ENCODE measurements at regions not wholly inside any gene's neighbourhood (a gene's known extent, or its start where the extent isn't known, plus 50 kb on each side); places are given as distances from the start of the nearest gene placed in this dataset.

GRCh38 chr2:17429130-17429529 is 89.1 kb downstream of the RAD51AP2 start:
- Histone ChIP-seq H3K9me2 (replicated peaks; ENCODE audit: insufficient read depth, low read length) (no peaks in the 10 kb centered on the region), H3K4me3 (ENCODE audit: low read length) (no peak overlapping the region), H4K20me1 (ENCODE audit: insufficient read depth, low read depth, low read length) (no peaks in the 10 kb centered on the region), H3K9me3 (ENCODE audit: low read length) (no peaks in the 10 kb centered on the region), H3K36me3 (ENCODE audit: insufficient read depth, low read length) (no peaks in the 10 kb centered on the region), H3K9ac (ENCODE audit: low read length) (no peak overlapping the region), H3K79me2 (ENCODE audit: low read length) (no peaks in the 10 kb centered on the region), H3K27me3 (ENCODE audit: low read length) (no peaks in the 10 kb centered on the region), H2AFZ (ENCODE audit: low read length) (no peak overlapping the region), H3K27ac (ENCODE audit: low read length) (no peak overlapping the region), H3K4me1 (ENCODE audit: low read length) (no peaks in the 10 kb centered on the region), H3K4me2 (ENCODE audit: low read depth, low read length, poor library complexity, severe bottlenecking) (no peak overlapping the region)
- DNase-seq, result no peak

GRCh38 chr2:17427401-17427800 is 90.8 kb downstream of the RAD51AP2 start:
- Histone ChIP-seq H3K9me2 (replicated peaks; ENCODE audit: insufficient read depth, low read length) (no peaks in the 10 kb centered on the region), H2AFZ (ENCODE audit: low read length) (no peak overlapping the region), H4K20me1 (ENCODE audit: insufficient read depth, low read depth, low read length) (no peaks in the 10 kb centered on the region), H3K27me3 (ENCODE audit: low read length) (no peaks in the 10 kb centered on the region), H3K36me3 (ENCODE audit: insufficient read depth, low read length) (no peaks in the 10 kb centered on the region), H3K4me2 (ENCODE audit: low read depth, low read length, poor library complexity, severe bottlenecking) (no peak overlapping the region), H3K4me3 (ENCODE audit: low read length) (no peak overlapping the region), H3K9ac (ENCODE audit: low read length) (no peak overlapping the region), H3K79me2 (ENCODE audit: low read length) (no peaks in the 10 kb centered on the region), H3K9me3 (ENCODE audit: low read length) (no peaks in the 10 kb centered on the region), H3K27ac (ENCODE audit: low read length) (no peak overlapping the region), H3K4me1 (ENCODE audit: low read length) (no peaks in the 10 kb centered on the region)
- DNase-seq, result no peak

- Histone ChIP-seq H3K27me3 (ENCODE audit: low read length) (no peaks in the 10 kb centered on the region), H3K4me1 (ENCODE audit: low read length) (no peaks in the 10 kb centered on the region), H3K27ac (ENCODE audit: low read length) (no peak overlapping the region), H3K4me2 (ENCODE audit: low read depth, low read length, poor library complexity, severe bottlenecking) (no peak overlapping the region), H3K36me3 (ENCODE audit: insufficient read depth, low read length) (no peaks in the 10 kb centered on the region), H3K79me2 (ENCODE audit: low read length) (no peaks in the 10 kb centered on the region), H3K9ac (ENCODE audit: low read length) (no peak overlapping the region), H4K20me1 (ENCODE audit: insufficient read depth, low read depth, low read length) (no peaks in the 10 kb centered on the region), H2AFZ (ENCODE audit: low read length) (no peak overlapping the region), H3K9me3 (ENCODE audit: low read length) (no peaks in the 10 kb centered on the region), H3K4me3 (ENCODE audit: low read length) (no peak overlapping the region), H3K9me2 (replicated peaks; ENCODE audit: insufficient read depth, low read length) (no peaks in the 10 kb centered on the region)
- DNase-seq, result no peak
Measured at GRCh38 chr2:17426743-17427142, 91.5 kb downstream of the RAD51AP2 start.

- Histone ChIP-seq H3K9me2 (replicated peaks; ENCODE audit: insufficient read depth, low read length) (no peaks in the 10 kb centered on the region), H3K27ac (ENCODE audit: low read length) (no peak overlapping the region), H3K79me2 (ENCODE audit: low read length) (no peaks in the 10 kb centered on the region), H3K9ac (ENCODE audit: low read length) (no peak overlapping the region), H2AFZ (ENCODE audit: low read length) (no peak overlapping the region), H3K27me3 (ENCODE audit: low read length) (no peaks in the 10 kb centered on the region), H3K4me2 (ENCODE audit: low read depth, low read length, poor library complexity, severe bottlenecking) (no peak overlapping the region), H4K20me1 (ENCODE audit: insufficient read depth, low read depth, low read length) (no peaks in the 10 kb centered on the region), H3K4me3 (ENCODE audit: low read length) (no peak overlapping the region), H3K4me1 (ENCODE audit: low read length) (no peaks in the 10 kb centered on the region), H3K9me3 (ENCODE audit: low read length) (no peaks in the 10 kb centered on the region), H3K36me3 (ENCODE audit: insufficient read depth, low read length) (no peaks in the 10 kb centered on the region)
- DNase-seq, result no peak
Measured at GRCh38 chr2:17422061-17422460, 96.2 kb downstream of the RAD51AP2 start.

GRCh38 chr2:17416884-17417391 is 101.3 kb downstream of the RAD51AP2 start:
- DNase-seq, result no peak

GRCh38 chr2:17413036-17413435 is 105.2 kb downstream of the RAD51AP2 start:
- no peak overlapping the region for H3K4me3 ChIP-seq (ENCODE audit: low read length)
- H3K36me3 ChIP-seq (ENCODE audit: insufficient read depth, low read length), result no peaks in the 10 kb centered on the region
- no peak overlapping the region for H3K4me2 ChIP-seq (ENCODE audit: low read depth, low read length, poor library complexity, severe bottlenecking)
- no peaks in the 10 kb centered on the region for H3K79me2 ChIP-seq (ENCODE audit: low read length)
- H2AFZ ChIP-seq (ENCODE audit: low read length), result no peak overlapping the region
- no peaks in the 10 kb centered on the region for H3K9me3 ChIP-seq (ENCODE audit: low read length)
- no peak overlapping the region for H3K27ac ChIP-seq (ENCODE audit: low read length)
- no peaks in the 10 kb centered on the region for H3K27me3 ChIP-seq (ENCODE audit: low read length)
- H3K9me2 ChIP-seq (replicated peaks; ENCODE audit: insufficient read depth, low read length), result no peaks in the 10 kb centered on the region
- no peaks in the 10 kb centered on the region for H4K20me1 ChIP-seq (ENCODE audit: insufficient read depth, low read depth, low read length)
- no peak for DNase-seq
- H3K9ac ChIP-seq (ENCODE audit: low read length), result no peak overlapping the region
- no peaks in the 10 kb centered on the region for H3K4me1 ChIP-seq (ENCODE audit: low read length)

More at GRCh38 chr2:17416884-17417391, 101.3 kb downstream of the RAD51AP2 start:
- Histone ChIP-seq H3K36me3 (ENCODE audit: insufficient read depth, low read length) (no peaks in the 10 kb centered on the region), H3K4me1 (ENCODE audit: low read length) (no peaks in the 10 kb centered on the region), H3K9me2 (replicated peaks; ENCODE audit: insufficient read depth, low read length) (no peaks in the 10 kb centered on the region), H3K4me3 (ENCODE audit: low read length) (no peak overlapping the region), H3K79me2 (ENCODE audit: low read length) (no peaks in the 10 kb centered on the region), H3K4me2 (ENCODE audit: low read depth, low read length, poor library complexity, severe bottlenecking) (no peak overlapping the region), H2AFZ (ENCODE audit: low read length) (no peak overlapping the region), H3K9me3 (ENCODE audit: low read length) (no peaks in the 10 kb centered on the region), H3K9ac (ENCODE audit: low read length) (no peak overlapping the region), H4K20me1 (ENCODE audit: insufficient read depth, low read depth, low read length) (no peaks in the 10 kb centered on the region), H3K27me3 (ENCODE audit: low read length) (no peaks in the 10 kb centered on the region), H3K27ac (ENCODE audit: low read length) (no peak overlapping the region)

GRCh38 chr2:17401096-17401495 is 117.1 kb downstream of the RAD51AP2 start:
- Histone ChIP-seq H3K4me1 (ENCODE audit: low read length) (no peaks in the 10 kb centered on the region), H3K27ac (ENCODE audit: low read length) (no peak overlapping the region), H3K4me3 (ENCODE audit: low read length) (no peak overlapping the region), H3K79me2 (ENCODE audit: low read length) (no peaks in the 10 kb centered on the region), H3K9me2 (replicated peaks; ENCODE audit: insufficient read depth, low read length) (no peaks in the 10 kb centered on the region), H3K4me2 (ENCODE audit: low read depth, low read length, poor library complexity, severe bottlenecking) (no peak overlapping the region), H3K36me3 (ENCODE audit: insufficient read depth, low read length) (no peaks in the 10 kb centered on the region), H3K27me3 (ENCODE audit: low read length) (no peaks in the 10 kb centered on the region), H3K9ac (ENCODE audit: low read length) (no peak overlapping the region), H3K9me3 (ENCODE audit: low read length) (peaks cover 4% of the 10 kb centered on the region; the same call in 1 of the 2 replicates), H4K20me1 (ENCODE audit: insufficient read depth, low read depth, low read length) (no peaks in the 10 kb centered on the region), H2AFZ (ENCODE audit: low read length) (no peak overlapping the region)
- no peak for DNase-seq

GRCh38 chr2:17398770-17399169 is 119.5 kb downstream of the RAD51AP2 start:
- Histone ChIP-seq H3K27ac (ENCODE audit: low read length) (no peak overlapping the region), H3K4me3 (ENCODE audit: low read length) (no peak overlapping the region), H3K4me1 (ENCODE audit: low read length) (no peaks in the 10 kb centered on the region), H2AFZ (ENCODE audit: low read length) (no peak overlapping the region), H3K9ac (ENCODE audit: low read length) (no peak overlapping the region), H3K9me3 (ENCODE audit: low read length) (peaks cover 4% of the 10 kb centered on the region; the same call in 1 of the 2 replicates), H3K4me2 (ENCODE audit: low read depth, low read length, poor library complexity, severe bottlenecking) (no peak overlapping the region), H3K36me3 (ENCODE audit: insufficient read depth, low read length) (no peaks in the 10 kb centered on the region), H3K9me2 (replicated peaks; ENCODE audit: insufficient read depth, low read length) (no peaks in the 10 kb centered on the region), H3K27me3 (ENCODE audit: low read length) (no peaks in the 10 kb centered on the region), H4K20me1 (ENCODE audit: insufficient read depth, low read depth, low read length) (no peaks in the 10 kb centered on the region), H3K79me2 (ENCODE audit: low read length) (no peaks in the 10 kb centered on the region)
- DNase-seq, result no peak

- Histone ChIP-seq H3K27ac (ENCODE audit: low read length) (no peak overlapping the region), H2AFZ (ENCODE audit: low read length) (no peak overlapping the region), H3K4me1 (ENCODE audit: low read length) (no peaks in the 10 kb centered on the region), H3K4me3 (ENCODE audit: low read length) (no peak overlapping the region), H4K20me1 (ENCODE audit: insufficient read depth, low read depth, low read length) (no peaks in the 10 kb centered on the region), H3K9ac (ENCODE audit: low read length) (no peak overlapping the region), H3K4me2 (ENCODE audit: low read depth, low read length, poor library complexity, severe bottlenecking) (no peak overlapping the region), H3K27me3 (ENCODE audit: low read length) (no peaks in the 10 kb centered on the region), H3K36me3 (ENCODE audit: insufficient read depth, low read length) (no peaks in the 10 kb centered on the region), H3K79me2 (ENCODE audit: low read length) (no peaks in the 10 kb centered on the region), H3K9me3 (ENCODE audit: low read length) (no peaks in the 10 kb centered on the region), H3K9me2 (replicated peaks; ENCODE audit: insufficient read depth, low read length) (no peaks in the 10 kb centered on the region)
- no peak for DNase-seq
Measured at GRCh38 chr2:17388798-17389197, 129.4 kb downstream of the RAD51AP2 start.
